CD4-positive, alpha-beta T cell (primary cell): ENCODE measurements at regions not wholly inside any gene's neighbourhood (a gene's known extent, or its start where the extent isn't known, plus 50 kb on each side); places are given as distances from the start of the nearest gene placed in this dataset.

ENCODE experiments used
- ATAC-seq: fragments of 200-7000 bp; cut with Tn5 transposase; one replicate; pipeline ENCODE4 v1.10.0; 2022; ENCODE audit warnings: mild to moderate bottlenecking; ENCODE audit not compliant: poor library complexity
- CTCF ChIA-PET: fragments of 350-600 bp; sonication (Branson Sonifier 250); formaldehyde crosslinking; loops from one replicate; lab custom pipeline; 2021; ENCODE audit warnings: antibody characterized with exemption, inconsistent platforms; lab: Charles Lee
- POLR2A ChIA-PET: fragments of 350-600 bp; sonication (Branson Sonifier 250); formaldehyde crosslinking; loops from one replicate; lab custom pipeline; 2021; ENCODE audit warnings: antibody characterized with exemption, inconsistent platforms; lab: Charles Lee
- DNase-seq, 14 experiments: peaks; one replicate each; pipeline ENCODE4 v3.0.0-alpha.2; 2013 to 2020; ENCODE audit warnings: mixed read lengths in 2 of 14
- H3K27ac ChIP-seq, 2 donors: one replicate each; pipeline versions ENCODE4 v1.5.1 to v1.7.0; 2013; ENCODE audit warnings: low read length in 2 of 2, low read depth in 1 of 2, mild to moderate bottlenecking in 1 of 2
- H3K27me3 ChIP-seq, 2 experiments: 1 replicate in 1 of 2; 2 replicates in 1 of 2; pipeline versions ENCODE4 v1.6.1 to v1.7.0; 2013; ENCODE audit warnings: low read length in 2 of 2, control low read depth in 1 of 2, mild to moderate bottlenecking in 1 of 2, moderate library complexity in 1 of 2; ENCODE audit not compliant: insufficient read depth in 2 of 2, control insufficient read depth in 1 of 2
- H3K36me3 ChIP-seq: one replicate; pipeline ENCODE4 v1.6.1; 2013; ENCODE audit warnings: low read length, control low read depth; ENCODE audit not compliant: insufficient read depth
- H3K4me1 ChIP-seq: one replicate; pipeline ENCODE4 v1.6.1; 2013; ENCODE audit warnings: low read length, control low read depth; ENCODE audit not compliant: insufficient read depth
- H3K4me3 ChIP-seq: one replicate; pipeline ENCODE4 v1.5.1; 2013; ENCODE audit warnings: mild to moderate bottlenecking, low read length, moderate library complexity
- H3K9me3 ChIP-seq, 2 experiments: 1 replicate in 1 of 2; 2 replicates in 1 of 2; pipeline versions ENCODE4 v1.6.1 to v1.7.0; 2013; ENCODE audit warnings: low read length in 2 of 2, mild to moderate bottlenecking in 2 of 2, control low read depth in 1 of 2, moderate library complexity in 1 of 2; ENCODE audit not compliant: control insufficient read depth in 1 of 2, insufficient read depth in 1 of 2
- H3K27ac Mint-ChIP-seq: one replicate; pipeline ENCODE4 v1.8.0; 2020; ENCODE audit warnings: mixed read lengths
- H3K27me3 Mint-ChIP-seq: one replicate; pipeline ENCODE4 v1.8.0; 2021; ENCODE audit warnings: mixed read lengths
- H3K36me3 Mint-ChIP-seq: one replicate; pipeline ENCODE4 v1.8.0; 2021; ENCODE audit warnings: low read depth, mixed read lengths
- H3K4me1 Mint-ChIP-seq: one replicate; pipeline ENCODE4 v1.8.0; 2021; ENCODE audit warnings: low read depth, mixed read lengths
- H3K4me3 Mint-ChIP-seq: one replicate; pipeline ENCODE4 v1.8.0; 2020; ENCODE audit warnings: mild to moderate bottlenecking, mixed read lengths
- H3K9me3 Mint-ChIP-seq: one replicate; pipeline ENCODE4 v1.8.0; 2020; ENCODE audit warnings: mixed read lengths
- intact Hi-C, 2 experiments: fragments of 100-400 bp; cut with DNase I in 1 of 2; cut with micrococcal nuclease in 1 of 2; formaldehyde crosslinking; loops; one replicate each; pipeline versions ENCODE4 v1.15.1 to v1.9.0; 2023 to 2025; cut with DNase I, micrococcal nuclease
- TF ChIP-seq, protein P1 (sequence below): fragments of 200-600 bp; IDR thresholded peaks from one replicate; pipeline ENCODE4 v1.8.0; 2022; ENCODE audit warnings: antibody characterized with exemption, mild to moderate bottlenecking

DNA sequence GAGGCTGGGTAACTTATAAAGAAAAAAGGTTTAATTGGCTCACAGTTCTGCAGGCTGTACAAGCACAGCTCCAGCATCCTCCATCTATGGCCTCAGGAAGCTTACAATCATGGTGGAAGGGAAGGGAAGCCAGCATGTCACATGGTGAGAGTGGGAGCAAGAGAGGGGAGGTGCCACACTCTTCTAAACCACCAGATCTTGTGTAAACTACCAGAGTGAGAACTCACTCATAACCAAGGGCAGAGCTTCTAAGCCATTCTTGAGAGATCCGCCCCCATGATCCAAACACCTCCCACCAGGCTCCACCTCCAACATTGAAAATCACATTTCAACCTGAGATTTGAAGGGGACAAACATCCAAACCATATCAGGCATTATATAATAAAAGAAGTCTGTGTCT is 121.6 kb upstream of the CDC42EP3 start:
- Mint-ChIP-seq H3K27me3 (no peaks in the 10 kb centered on the region), H3K27ac (no peak overlapping the region), H3K9me3 (peaks cover 2% of the 10 kb centered on the region), H3K4me3 (no peak overlapping the region), H3K4me1 (no peaks in the 10 kb centered on the region), H3K36me3 (no peaks in the 10 kb centered on the region)
- POLR2A ChIA-PET: no interaction called here
- Histone ChIP-seq H3K9me3 (peaks cover 0 to 11% of the 10 kb centered on the region in 2 experiments), H3K4me3 (no peak overlapping the region), H3K27ac (no peak overlapping the region), H3K4me1 (no peaks in the 10 kb centered on the region), H3K27me3 (no peaks in the 10 kb centered on the region), H3K36me3 (no peaks in the 10 kb centered on the region)
- TF ChIP-seq, protein P1, sequence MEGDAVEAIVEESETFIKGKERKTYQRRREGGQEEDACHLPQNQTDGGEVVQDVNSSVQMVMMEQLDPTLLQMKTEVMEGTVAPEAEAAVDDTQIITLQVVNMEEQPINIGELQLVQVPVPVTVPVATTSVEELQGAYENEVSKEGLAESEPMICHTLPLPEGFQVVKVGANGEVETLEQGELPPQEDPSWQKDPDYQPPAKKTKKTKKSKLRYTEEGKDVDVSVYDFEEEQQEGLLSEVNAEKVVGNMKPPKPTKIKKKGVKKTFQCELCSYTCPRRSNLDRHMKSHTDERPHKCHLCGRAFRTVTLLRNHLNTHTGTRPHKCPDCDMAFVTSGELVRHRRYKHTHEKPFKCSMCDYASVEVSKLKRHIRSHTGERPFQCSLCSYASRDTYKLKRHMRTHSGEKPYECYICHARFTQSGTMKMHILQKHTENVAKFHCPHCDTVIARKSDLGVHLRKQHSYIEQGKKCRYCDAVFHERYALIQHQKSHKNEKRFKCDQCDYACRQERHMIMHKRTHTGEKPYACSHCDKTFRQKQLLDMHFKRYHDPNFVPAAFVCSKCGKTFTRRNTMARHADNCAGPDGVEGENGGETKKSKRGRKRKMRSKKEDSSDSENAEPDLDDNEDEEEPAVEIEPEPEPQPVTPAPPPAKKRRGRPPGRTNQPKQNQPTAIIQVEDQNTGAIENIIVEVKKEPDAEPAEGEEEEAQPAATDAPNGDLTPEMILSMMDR: no peak
- DNase-seq (no peak), ATAC-seq (no peak)
- intact Hi-C loops: no loop called here
- CTCF ChIA-PET: no interaction called here

DNA sequence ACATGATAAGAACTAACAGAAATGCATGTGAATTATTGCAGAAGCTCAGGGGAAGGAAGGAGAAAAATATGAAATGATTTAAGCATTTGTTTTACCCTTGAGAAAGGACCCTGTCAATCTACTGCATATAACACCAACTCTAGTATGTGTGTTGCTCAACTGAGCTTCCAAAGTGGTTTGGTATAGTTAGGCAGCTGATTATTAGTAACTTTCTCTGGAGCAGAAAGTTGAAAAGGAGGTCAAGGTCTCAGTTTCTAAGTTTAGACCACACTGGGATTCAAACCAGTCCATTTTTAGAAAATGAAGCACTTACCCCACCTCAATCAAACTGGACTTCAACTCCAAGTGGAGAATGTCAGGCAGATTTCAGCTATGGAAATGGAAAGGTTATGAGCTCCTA is 123.3 kb upstream of the CDC42EP3 start:
- no peaks in the 10 kb centered on the region for H3K9me3 Mint-ChIP-seq
- POLR2A ChIA-PET: no interaction called here
- CTCF ChIA-PET: interaction anchor here (1.3 kb wide), 1 partner anchor 82 kb away, joined by 3 read pairs; no protein-coding TSS in a partner anchor
- H3K4me3 Mint-ChIP-seq: no peak overlapping the region
- DNase-seq (no peak), ATAC-seq (no peak)
- H3K27me3 ChIP-seq: no peaks in the 10 kb centered on the region
- H3K4me1 Mint-ChIP-seq: no peaks in the 10 kb centered on the region
- H3K36me3 ChIP-seq: no peaks in the 10 kb centered on the region
- no peaks in the 10 kb centered on the region for H3K27me3 Mint-ChIP-seq
- intact Hi-C loops: no loop called here
- no peak overlapping the region for H3K27ac Mint-ChIP-seq
- no peaks in the 10 kb centered on the region for H3K4me1 ChIP-seq
- H3K4me3 ChIP-seq: no peak overlapping the region
- H3K27ac ChIP-seq: no peak overlapping the region
- H3K36me3 Mint-ChIP-seq: no peaks in the 10 kb centered on the region
- H3K9me3 ChIP-seq: no peaks in the 10 kb centered on the region
- TF ChIP-seq, protein P1: no peak

DNA sequence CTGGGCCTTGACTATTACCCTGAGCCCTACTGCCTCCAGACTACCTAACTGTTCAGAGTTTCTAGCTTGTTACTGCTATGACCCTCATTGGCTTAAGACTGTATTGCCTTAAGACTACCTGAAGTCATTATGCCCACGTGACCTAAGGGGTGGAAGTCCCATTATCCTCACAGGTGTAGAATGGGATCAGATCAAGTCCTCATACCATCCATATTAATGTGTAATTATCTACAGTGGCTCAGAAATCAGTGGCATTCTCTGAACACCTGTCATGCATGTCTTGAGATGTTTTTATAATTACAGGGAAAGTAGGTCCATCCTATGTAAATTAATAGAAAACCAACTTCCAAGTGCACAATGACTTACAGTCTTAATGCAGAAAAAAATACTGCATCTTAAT is 124.0 kb upstream of the CDC42EP3 start:
- CTCF ChIA-PET: interaction anchor here (1.1 to 1.3 kb wide), 2 partner anchors 82 to 381 kb away, joined by 3 read pairs; no protein-coding TSS in a partner anchor
- ATAC-seq: no peak

More for the DNA sequence above, 124.0 kb upstream of the CDC42EP3 start:
- Mint-ChIP-seq H3K9me3 (no peaks in the 10 kb centered on the region), H3K27ac (no peak overlapping the region), H3K27me3 (no peaks in the 10 kb centered on the region), H3K4me3 (no peak overlapping the region), H3K36me3 (no peaks in the 10 kb centered on the region), H3K4me1 (no peaks in the 10 kb centered on the region)
- Histone ChIP-seq H3K36me3 (no peaks in the 10 kb centered on the region), H3K4me1 (no peaks in the 10 kb centered on the region), H3K27ac (no peak overlapping the region), H3K9me3 (no peaks in the 10 kb centered on the region), H3K4me3 (no peak overlapping the region), H3K27me3 (no peaks in the 10 kb centered on the region)
- TF ChIP-seq, protein P1: no peak
- intact Hi-C loops: no loop called here
- POLR2A ChIA-PET: no interaction called here
- DNase-seq: no peak
